PFSK-1 (cell line): ENCODE measurements at regions not wholly inside any gene's neighbourhood (a gene's known extent, or its start where the extent isn't known, plus 50 kb on each side); places are given as distances from the start of the nearest gene placed in this dataset.

Experiments
- POLR2AphosphoS5 ChIP-seq: IDR thresholded peaks from 2 replicates; pipeline ENCODE4 v1.6.1; 2012; ENCODE audit warnings: low read depth, mild to moderate bottlenecking, control low read depth, low read length, moderate library complexity
- REST ChIP-seq, 2 experiments: IDR thresholded peaks; 2 replicates each; pipeline versions ENCODE4 v1.6.1 to v1.8.0; 2011 to 2012; ENCODE audit warnings: low read depth in 2 of 2, low read length in 2 of 2, control low read depth in 1 of 2, inconsistent platforms in 1 of 2, mild to moderate bottlenecking in 1 of 2, moderate library complexity in 1 of 2; ENCODE audit not compliant: insufficient read depth in 1 of 2
- TAF1 ChIP-seq: IDR thresholded peaks from 2 replicates; pipeline ENCODE4 v1.6.1; 2012; ENCODE audit warnings: low read length, control low read depth, borderline replicate concordance; ENCODE audit not compliant: insufficient read depth

GRCh38 chr2:118548880-118549488, 298.5 kb downstream of the EN1 start:
- no peak for TF ChIP-seq POLR2AphosphoS5
- TF ChIP-seq REST (IDR thresholded peaks at IDR 0.05; ENCODE audit: insufficient read depth in 1 of 2, low read depth in 2 of 2, low read length in 2 of 2): no peak
- no peak for TF ChIP-seq TAF1
